OCI-M2 (cell line): ENCODE measurements at regions not wholly inside any gene's neighbourhood (a gene's known extent, or its start where the extent isn't known, plus 50 kb on each side); places are given as distances from the start of the nearest gene placed in this dataset.

Source experiments
- DNase-seq: peaks from one replicate; lab custom pipeline; 2025; ENCODE audit not compliant: unreplicated experiment; lab: John Stamatoyannopoulos, UW

GRCh38 chr16:7185689-7186088 lies 147.0 kb upstream of the RBFOX1 start:
- no peak for DNase-seq

DNA sequence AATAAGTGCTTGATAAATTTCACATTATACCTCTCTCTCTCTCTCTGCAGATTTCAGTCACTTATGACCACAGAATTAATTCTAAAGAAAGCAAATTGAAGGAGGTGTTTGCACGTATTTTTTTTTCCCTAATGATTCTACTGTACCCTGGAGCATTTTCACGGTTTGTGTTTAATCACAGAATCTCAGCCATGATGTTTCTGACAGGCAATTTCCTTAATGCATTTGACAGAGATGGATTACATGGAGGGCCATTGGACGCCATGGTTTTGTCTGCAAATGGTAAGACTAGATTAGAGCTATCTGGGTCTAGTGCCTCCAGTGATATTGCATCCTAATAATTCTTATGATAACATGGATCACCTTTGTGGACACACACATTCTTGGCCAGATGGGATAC lies 147.5 kb upstream of the RBFOX1 start:
- DNase-seq, result no peak

GRCh38 chr16:7183768-7184167 lies 148.9 kb upstream of the RBFOX1 start:
- no peak for DNase-seq

DNA sequence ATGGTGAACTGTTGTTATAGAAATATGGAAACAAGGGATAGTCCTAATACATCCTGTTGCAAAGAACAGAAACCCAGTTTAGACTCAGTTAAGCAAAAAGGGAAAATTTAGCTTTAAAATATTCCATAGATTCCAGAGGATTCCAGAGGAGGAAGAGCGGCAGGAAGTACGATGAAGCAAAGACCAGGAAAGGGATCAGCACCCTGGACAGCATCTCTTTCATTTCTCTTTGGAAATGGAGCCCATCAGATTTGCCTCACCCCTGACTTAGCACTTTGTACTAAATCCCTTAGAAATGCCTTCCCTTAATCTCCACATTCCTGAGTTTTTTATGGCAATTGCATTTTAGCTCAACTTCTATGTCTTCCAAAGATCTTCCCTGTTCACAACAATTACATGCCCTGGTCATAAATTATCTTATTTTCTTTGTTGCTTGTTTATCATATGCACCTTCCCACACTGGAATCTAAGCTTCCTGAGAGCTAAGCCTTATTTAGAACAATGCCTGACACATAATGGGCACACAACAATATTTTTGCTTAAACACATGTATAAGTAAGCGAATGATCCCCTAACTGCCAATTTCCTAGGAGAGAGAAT lies 150.0 kb upstream of the RBFOX1 start:
- DNase-seq, result no peak

DNA sequence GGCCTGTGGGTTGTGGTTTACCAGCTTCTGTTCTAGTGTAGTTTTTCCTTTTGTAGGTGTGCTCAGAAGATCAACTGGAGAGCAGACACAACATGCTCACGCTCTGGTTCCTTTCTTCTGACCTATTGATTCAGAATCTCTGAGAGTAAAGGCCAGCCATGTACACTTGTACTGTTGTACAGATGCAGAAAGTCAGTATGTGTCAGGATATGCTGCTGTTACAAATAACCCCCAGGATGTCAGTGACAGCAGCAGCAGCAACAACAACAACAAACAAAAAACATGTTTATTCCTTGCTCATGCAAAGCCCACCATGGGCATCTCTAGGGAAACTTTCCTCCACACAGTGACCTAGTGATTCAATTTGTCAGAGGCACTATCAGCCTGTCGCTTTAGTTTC lies 154.8 kb upstream of the RBFOX1 start:
- DNase-seq, result no peak

DNA sequence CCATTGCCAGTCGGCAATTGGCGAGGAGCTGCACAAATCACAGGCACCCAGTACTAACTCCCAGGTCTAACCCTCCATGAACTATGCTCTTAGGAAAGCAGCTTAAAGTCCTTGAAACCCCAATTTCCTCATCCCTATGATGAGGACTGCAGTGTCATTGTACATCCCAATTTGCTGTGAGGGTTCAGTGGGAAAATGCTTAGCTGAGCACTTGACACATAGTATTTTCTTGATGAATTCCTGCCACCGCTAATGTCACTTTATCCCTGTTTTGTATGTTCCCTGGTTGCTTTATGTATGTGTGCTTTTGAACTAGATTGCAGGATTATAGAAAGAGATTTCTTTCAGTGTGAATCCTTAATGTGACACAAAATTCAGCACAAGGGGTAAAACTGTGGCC lies 161.5 kb upstream of the RBFOX1 start:
- DNase-seq, result no peak

DNA sequence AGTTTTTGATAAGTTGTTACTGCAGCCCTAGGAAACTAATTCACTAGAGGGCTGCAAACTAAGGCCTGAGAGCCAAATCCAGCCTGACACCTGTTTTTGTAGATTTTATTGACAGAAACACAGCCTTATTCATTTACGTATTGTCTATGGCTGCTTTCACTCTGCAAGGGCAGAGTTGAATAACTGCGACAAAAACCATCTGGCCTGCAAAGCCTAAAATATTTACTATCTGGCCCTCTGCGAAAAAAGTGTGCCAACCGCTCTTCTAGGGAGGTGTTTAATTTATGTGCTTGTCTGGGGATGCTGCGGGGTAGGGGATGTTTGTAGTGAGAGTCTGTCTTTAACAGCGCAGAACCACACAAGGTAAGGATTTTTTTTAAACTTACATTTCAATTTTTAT lies 165.0 kb upstream of the RBFOX1 start:
- DNase-seq, result no peak

DNA sequence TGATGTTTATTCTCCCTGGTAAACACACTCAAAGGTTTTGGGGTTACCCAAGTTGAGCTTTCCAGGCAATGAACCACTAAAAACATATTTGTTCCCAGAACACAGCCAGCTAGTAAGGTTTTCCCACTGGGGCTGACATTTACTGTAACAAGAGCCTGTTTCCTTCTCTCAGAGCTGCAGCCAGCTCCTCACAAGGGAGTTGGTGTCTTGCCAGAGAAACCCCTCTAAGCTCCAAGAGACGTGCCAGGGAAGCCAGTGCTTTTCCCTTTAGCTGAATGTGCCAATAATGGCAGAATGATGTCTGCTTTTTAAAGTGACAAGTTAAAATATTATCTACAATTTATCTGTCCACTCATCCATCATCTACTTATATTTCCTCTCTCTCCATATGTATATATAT lies 170.8 kb upstream of the RBFOX1 start:
- DNase-seq, result no peak

DNA sequence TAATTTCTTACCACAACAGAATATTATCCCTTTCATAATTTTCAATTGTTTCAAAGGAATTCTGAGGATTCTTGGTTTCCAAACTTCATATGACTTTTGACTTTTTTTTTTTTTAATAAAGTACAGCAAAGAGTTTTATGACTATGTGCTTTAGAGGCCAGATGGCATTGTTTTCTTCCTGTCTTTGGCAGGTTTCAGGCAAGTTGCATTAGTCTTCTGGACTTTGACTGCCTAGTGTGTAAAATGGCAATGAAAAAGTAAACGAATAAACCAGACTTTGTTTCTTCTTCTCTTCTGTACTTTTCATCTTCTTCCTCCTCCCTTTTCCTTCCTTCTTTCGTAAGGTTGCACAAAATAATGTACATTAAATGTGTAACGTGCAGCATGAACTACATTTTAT lies 172.6 kb upstream of the RBFOX1 start:
- no peak for DNase-seq

GRCh38 chr16:7158481-7158880 lies 174.2 kb upstream of the RBFOX1 start:
- DNase-seq, result no peak

DNA sequence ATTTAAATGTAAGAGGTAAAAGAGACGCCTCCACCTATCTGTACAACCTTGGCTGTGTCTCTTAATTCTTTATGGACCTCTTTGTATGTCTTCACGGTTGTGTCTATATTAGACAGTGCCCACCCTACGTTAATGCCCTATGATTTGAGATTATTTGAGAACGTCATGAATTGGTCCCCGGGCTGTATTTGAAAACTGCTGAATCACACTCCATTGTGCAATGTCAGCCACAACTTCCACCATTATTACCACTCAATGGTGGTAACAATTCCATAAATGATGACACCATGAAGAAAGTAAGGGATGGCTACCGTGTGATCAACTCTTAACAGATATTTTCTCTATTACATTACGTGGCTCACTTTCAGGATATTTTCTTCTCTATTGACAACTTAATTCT lies 182.4 kb upstream of the RBFOX1 start:
- DNase-seq, result no peak

GRCh38 chr16:7148606-7149005 lies 184.0 kb upstream of the RBFOX1 start:
- DNase-seq, result no peak

GRCh38 chr16:7140899-7141298 lies 191.7 kb upstream of the RBFOX1 start:
- DNase-seq, result no peak

DNA sequence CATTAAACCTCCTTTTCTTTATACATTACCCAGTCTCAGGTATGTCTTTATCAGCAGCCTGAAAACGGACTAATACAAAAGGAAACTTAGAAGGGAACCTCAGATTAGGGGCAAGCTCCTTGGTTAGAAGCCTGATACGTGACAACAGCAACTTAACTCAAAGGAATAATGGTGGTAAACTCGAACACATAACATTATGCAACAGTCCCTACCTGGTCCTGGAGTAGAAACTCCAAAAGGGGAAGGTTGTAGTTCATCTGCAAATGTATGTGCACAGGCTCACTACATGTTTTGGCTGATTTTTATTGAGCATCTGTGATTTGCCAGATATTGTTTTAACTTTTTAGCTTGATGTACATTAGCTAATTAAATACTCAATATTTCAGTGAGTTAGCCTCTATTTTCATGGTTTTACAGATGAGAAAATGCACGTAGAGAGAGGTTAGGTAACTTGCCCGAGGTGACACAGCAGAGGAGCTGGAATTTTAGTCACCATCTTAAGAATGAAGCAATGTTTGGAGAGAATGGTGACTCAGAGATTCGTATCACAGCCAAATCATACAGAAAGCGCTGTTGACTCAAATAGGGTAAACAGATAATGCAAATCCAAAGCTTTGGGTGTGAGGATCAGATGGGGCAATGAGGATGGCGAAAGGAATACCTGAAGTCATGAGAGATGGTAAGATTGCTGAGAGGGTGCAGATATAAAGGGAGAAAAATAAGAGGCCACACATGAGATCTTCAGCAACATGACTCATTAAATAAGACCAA lies 194.9 kb upstream of the RBFOX1 start:
- no peak for DNase-seq

GRCh38 chr16:7132465-7132864 lies 200.2 kb upstream of the RBFOX1 start:
- no peak for DNase-seq

DNA sequence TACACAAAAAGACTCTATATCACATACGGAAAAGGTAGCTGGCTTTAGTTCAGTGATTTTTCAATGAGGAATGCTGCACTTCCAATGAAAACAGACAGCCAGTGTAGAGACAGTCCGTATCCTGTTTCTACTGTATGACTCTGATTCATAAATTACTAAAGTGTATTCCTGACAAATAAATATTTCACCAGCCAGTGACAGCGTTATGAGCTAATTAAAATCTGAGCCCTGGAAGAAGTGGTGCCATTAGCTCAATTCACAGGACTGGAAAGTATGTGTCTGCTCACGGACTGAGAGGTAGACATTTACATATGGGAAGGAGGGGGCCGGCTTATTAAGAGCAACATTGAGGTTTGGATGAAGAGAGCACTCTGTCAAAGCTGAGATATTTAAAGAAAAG lies 207.9 kb upstream of the RBFOX1 start:
- no peak for DNase-seq

DNA sequence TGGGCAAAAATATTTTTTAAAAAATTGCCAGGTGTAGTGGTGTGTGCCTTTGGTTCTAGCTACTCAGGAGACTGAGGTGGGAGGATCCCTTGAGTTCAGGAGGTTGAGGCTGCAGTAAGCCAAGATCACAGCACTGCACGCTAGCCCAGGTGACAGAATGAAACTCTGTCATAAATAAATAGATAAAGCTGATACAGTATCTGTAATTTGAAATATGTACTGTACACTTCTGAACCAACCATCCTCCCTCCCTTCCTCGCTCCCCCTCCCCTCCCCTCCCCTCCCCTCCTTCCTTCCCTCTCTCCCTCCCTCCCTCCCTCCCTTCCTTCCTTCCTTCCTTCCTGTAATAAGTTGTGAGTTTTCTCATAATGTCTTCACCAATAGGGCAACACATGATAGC lies 208.4 kb upstream of the RBFOX1 start:
- DNase-seq, result no peak

GRCh38 chr16:7116734-7117133 lies 215.9 kb upstream of the RBFOX1 start:
- DNase-seq, result no peak

DNA sequence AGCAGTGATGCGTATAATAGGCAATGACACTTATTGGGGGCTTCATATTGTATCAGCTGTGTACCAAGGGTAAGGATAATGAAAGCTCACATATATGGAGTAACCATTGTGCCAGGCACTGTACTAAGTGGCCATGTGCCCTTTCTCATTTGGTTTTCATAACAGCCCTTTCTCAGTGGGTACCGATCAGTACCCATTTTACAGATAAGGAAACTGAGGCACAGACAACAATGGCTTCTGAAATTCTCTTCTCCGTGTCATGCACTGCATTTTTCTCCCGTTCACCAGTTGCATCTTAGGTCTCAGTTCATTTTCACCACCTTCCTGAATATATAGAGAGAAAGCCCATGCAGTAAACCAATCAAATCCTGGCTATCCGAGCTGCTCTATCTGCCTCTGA lies 216.7 kb upstream of the RBFOX1 start:
- DNase-seq, result no peak

DNA sequence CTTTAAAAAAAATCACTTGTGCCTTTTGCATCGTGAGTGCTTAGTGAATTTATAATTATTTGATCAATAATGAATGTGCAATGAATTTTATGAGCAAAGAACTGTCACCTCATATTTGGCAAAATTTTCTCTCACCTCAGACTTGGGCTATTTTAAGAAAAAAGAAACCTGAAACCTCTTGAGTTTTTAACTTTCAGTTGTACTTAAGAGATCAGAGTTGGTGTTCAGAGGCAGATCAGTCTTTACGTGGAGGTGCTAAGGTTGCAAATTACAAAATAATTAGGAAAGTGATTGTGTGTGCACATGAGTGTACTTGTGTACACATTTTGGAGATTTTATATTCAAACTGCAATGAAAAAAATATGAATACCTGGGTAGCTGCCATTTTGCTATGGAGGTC lies 218.7 kb upstream of the RBFOX1 start:
- no peak for DNase-seq

- DNase-seq, result no peak
Observed at GRCh38 chr16:7113395-7113794, 219.2 kb upstream of the RBFOX1 start.

GRCh38 chr16:7111265-7111664 lies 221.4 kb upstream of the RBFOX1 start:
- no peak for DNase-seq

- no peak for DNase-seq
Observed at GRCh38 chr16:7107436-7107835, 225.2 kb upstream of the RBFOX1 start.
